ENCODE measurements at regions not wholly inside any gene's neighbourhood (a gene's known extent, or its start where the extent isn't known, plus 50 kb on each side); places are given as distances from the start of the nearest gene placed in this dataset.
"Not testable (repeated sequence)": the region's sequence is repeated elsewhere in the genome, so short reads cannot be mapped to it uniquely, and the experiment has no call there.

DNA sequence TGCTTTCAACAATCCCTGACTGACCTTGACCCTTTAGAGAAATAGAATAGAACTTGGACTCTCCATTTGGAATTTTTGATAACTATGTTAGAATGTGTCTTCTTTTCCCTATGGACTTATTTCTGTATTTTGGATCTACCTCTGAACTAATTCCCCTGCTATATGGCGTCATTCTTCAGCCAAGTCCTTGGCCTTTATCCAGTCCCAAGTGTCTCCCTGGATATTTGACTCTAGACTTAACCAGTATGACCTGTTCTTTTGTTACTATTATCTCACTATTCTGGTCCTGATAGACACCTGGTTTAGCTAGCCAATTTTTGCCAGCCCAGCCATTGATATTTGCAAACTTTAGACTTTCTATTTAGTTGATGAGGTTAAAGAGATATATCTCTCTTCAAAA lies 186.8 kb downstream of the KCNS3 start:
- no peak for DNase-seq

DNA sequence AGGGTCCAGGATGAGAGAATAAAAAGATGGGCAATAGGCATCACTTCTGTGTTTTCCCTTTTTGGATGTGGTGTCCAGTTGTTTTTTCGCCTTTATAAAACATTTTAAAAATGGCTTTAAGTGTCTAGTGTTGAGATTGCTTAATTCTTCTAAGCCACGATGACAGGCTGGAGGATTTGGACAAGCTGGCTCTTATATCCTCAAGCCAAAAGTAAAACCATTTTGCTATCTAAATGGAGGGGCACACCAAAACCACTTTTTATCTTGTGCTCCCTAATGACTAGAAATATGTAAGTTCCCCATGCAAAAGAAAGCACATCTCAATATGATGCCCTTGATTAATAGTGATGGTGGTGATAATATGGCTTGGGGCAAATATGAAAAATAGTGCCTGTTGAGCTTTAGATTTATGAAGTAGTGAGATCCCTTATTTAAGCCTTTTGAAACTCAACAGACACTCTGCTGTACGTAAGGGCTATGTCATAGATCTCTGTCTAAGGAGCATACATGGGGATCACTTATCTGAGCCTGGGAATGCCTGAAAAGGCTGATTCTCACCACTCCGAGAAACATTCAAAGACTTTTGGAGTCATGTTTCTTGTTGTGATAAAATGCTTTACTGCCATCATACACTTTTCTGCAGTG lies 185.5 kb downstream of the KCNS3 start:
- no peak for DNase-seq

- DNase-seq = no peak
Observed at GRCh38 chr2:18062892-18063291, 184.4 kb downstream of the KCNS3 start.

DNA sequence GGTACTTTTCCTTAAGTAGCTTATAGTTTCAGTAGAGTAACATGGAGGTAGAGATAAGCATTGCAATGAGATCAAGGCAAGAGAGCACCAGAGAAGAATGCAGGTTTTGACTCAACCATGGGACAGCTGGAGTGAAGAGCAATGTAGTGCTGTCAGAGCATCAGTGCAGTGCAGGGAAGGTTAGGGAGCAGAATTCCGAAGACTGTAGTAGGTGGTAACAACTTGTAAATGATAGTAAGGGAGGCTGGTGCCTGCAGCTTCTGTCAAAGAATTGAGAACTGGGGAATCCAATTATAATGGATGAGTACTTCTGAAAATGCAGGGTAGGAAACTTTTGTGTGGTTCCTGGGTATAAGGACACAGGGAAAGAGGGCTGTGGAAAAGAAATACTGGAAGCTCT lies 183.2 kb downstream of the KCNS3 start:
- DNase-seq = no peak

- no peak for DNase-seq
Observed at GRCh38 chr2:18057657-18058056, 179.2 kb downstream of the KCNS3 start.

GRCh38 chr2:18055290-18055689 lies 176.8 kb downstream of the KCNS3 start:
- DNase-seq = no peak

DNA sequence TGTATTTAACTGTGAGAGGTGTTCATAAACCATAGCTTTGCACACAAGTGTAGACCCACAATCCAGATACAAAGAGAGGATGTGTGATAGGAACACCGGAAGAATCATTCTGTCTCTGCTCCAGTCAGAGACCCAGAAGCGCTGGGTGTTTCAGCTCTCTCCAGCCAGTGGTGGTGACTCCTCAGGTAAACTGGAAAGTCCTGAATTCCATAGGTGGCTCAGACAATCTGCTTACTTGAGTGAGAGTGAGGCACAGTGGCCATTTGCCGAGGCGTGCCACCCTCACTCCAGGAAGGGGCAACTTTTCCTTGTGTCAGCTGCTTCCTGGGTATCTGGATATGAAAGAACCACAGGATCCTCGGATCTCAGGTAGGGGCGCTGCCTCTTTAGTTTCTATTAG lies 171.5 kb downstream of the KCNS3 start:
- DNase-seq = no peak

GRCh38 chr2:18049325-18049724 lies 170.9 kb downstream of the KCNS3 start:
- no peak for DNase-seq

- no peak for DNase-seq
Observed at GRCh38 chr2:18047896-18048657, 169.6 kb downstream of the KCNS3 start.

DNA sequence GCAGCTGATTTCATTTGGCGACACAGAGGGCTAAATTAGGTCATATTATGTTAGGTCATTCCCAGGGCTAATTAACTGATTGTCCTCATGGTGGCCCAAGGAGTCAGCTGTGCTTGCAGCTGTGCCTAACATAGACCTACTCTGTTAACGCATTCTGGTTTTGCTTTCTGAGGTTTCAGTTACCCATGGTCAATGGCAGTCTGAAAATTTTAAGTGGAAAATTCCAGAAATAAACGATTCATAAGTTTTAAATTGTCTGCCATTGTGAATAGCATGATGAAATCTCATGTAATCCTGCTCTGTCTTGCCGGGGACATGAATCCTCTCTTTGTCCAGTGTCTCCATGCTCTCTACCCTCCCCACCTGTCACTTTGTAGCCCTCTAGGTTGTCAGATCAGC lies 168.7 kb downstream of the KCNS3 start:
- DNase-seq = no peak

DNA sequence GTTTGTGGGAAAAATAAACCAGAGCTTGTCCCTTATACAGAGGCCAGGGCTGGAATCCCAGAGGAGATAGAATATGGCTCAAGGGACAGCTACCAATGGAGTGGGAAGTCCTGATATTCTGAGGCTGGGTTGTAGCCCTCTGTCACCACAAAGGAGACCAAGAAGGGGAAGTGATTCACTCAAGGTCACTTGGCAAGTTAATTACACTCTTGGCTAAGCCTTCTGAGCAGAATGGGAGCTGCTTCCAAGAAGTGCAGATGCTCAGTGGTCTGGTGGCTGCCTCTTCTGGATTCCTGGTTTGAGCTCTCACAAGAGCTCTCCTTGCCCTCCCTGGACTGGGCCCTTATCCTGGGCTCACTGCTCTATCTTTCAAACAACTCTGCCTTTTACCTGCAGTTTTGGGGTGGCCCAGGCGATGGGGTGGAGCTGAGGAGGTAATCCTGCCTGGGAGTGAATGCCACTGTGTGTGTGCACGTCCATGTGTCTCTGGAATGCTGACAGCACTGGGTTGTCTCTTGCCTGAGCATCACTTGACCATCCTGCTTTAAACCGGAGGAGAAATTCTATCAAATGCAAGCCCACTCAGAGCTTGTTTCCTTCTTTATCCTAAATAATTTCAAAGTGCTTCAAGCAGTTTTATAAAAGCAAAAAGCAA lies 168.2 kb downstream of the KCNS3 start:
- DNase-seq = no peak

DNA sequence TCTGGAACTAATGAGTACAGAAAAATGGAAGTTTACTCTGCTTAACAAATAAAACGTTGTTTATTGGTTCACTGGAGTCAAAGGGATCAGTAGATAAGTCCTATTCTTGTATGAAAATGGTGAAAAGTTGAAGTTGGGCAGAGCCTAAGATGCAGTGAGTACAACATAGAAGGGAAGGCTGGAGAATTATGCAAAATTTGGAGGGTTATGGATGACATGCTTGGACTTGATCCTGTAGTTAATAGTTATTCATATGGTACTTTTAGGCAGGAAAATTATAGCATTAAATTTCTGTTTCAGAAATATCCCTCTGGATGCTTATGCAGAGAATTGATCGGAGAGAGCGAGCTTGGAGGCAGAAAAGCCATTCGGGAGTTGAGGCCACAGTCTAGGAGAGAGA lies 167.6 kb downstream of the KCNS3 start:
- DNase-seq = no peak

GRCh38 chr2:18045230-18045629 lies 166.8 kb downstream of the KCNS3 start:
- no peak for DNase-seq

- not testable (repeated sequence) for DNase-seq
Observed at GRCh38 chr2:18017381-18017780, 138.9 kb downstream of the KCNS3 start.

GRCh38 chr2:18009891-18010290 lies 131.4 kb downstream of the KCNS3 start:
- no peak for DNase-seq

DNA sequence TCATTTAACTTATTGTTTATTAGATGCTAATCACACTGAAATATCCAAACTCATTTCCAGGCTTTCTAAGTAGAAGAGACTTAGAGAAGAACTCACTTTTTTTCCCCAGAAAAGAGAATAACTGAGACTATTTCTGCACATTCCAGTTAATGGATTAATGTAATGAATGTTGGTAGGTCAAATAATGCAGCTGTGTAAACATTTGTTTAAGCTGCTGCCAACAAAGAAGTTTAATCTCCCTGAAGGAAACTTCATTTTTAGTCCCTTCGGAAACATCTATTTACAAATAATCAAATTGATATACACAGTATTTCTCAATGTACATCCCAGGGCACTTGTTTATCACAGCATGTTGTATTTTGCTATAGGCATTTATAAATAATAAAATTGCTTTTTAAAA lies 126.9 kb downstream of the KCNS3 start:
- no peak for DNase-seq

- no peak for DNase-seq
Observed at GRCh38 chr2:18001671-18002070, 123.2 kb downstream of the KCNS3 start.

DNA sequence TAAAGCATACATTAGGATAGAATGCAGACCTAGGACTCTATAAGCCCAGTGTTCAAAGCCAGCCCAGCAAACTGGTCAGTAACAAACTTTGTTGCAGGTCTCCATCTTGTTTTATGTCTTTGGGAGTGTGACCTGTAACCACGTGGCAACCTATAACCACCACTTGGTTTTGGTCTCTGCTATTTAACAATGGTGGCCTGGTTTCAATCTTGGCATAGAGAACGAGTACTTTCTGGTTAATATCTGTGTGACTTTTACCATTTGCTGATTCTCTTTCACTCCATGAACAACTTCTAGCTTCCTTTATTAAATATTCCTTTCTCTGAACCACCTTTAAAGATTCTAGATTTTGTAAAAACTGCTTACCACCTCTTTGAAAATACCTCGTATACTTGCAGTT lies 118.5 kb downstream of the KCNS3 start:
- DNase-seq = no peak

- no peak for DNase-seq
Observed at GRCh38 chr2:17995593-17995992, 117.1 kb downstream of the KCNS3 start.
